H9 (cell line): ENCODE measurements at regions not wholly inside any gene's neighbourhood (a gene's known extent, or its start where the extent isn't known, plus 50 kb on each side); places are given as distances from the start of the nearest gene placed in this dataset.
"Not testable (repeated sequence)": the region's sequence is repeated elsewhere in the genome, so short reads cannot be mapped to it uniquely, and the experiment has no call there.

Source experiments
- DNase-seq: peaks from one replicate; pipeline ENCODE4 v3.0.0-alpha.2; 2017
- H2AFZ ChIP-seq: one replicate; pipeline ENCODE4 v1.6.1; 2013; ENCODE audit warnings: mild to moderate bottlenecking, low read length, control low read depth, moderate library complexity
- H2AK5ac ChIP-seq: 2 replicates; pipeline ENCODE4 v1.6.1; 2013; ENCODE audit warnings: low read length, control low read depth, mixed read lengths; ENCODE audit not compliant: insufficient read length
- H2BK120ac ChIP-seq: one replicate; pipeline ENCODE4 v1.6.1; 2013; ENCODE audit warnings: low read depth, mild to moderate bottlenecking, low read length, control low read depth, inconsistent platforms; ENCODE audit not compliant: poor library complexity, severe bottlenecking
- H2BK12ac ChIP-seq: 2 replicates; pipeline ENCODE4 v1.6.1; 2013; ENCODE audit warnings: low read length, control low read depth, mixed read lengths, low read depth; ENCODE audit not compliant: insufficient read length
- H2BK15ac ChIP-seq: 2 replicates; pipeline ENCODE4 v1.6.1; 2013; ENCODE audit warnings: low read depth, low read length, control low read depth
- H2BK20ac ChIP-seq: one replicate; pipeline ENCODE4 v1.6.1; 2013; ENCODE audit warnings: low read depth, mild to moderate bottlenecking, low read length, control low read depth, inconsistent platforms; ENCODE audit not compliant: poor library complexity, severe bottlenecking
- H2BK5ac ChIP-seq: 2 replicates; pipeline ENCODE4 v1.6.1; 2013; ENCODE audit warnings: low read length, control low read depth, mixed read lengths; ENCODE audit not compliant: insufficient read length
- H3K14ac ChIP-seq: 2 replicates; pipeline ENCODE4 v1.6.1; 2013; ENCODE audit warnings: low read length, control low read depth; ENCODE audit not compliant: insufficient read depth
- H3K18ac ChIP-seq: 2 replicates; pipeline ENCODE4 v1.6.1; 2013; ENCODE audit warnings: low read depth, mild to moderate bottlenecking, mixed read lengths, low read length, control low read depth; ENCODE audit not compliant: insufficient read length
- H3K23ac ChIP-seq: 2 replicates; pipeline ENCODE4 v1.6.1; 2013; ENCODE audit warnings: low read length, control low read depth, mixed read lengths, low read depth; ENCODE audit not compliant: insufficient read length
- H3K23me2 ChIP-seq: 2 replicates; pipeline ENCODE4 v1.6.1; 2013; ENCODE audit warnings: low read depth, mild to moderate bottlenecking, mixed read lengths, low read length, control low read depth; ENCODE audit not compliant: insufficient read length, poor library complexity, severe bottlenecking
- H3K27ac ChIP-seq: 2 replicates; pipeline ENCODE4 v1.5.1; 2013; ENCODE audit warnings: low read length, control low read depth, mixed read lengths, low read depth; ENCODE audit not compliant: insufficient read length
- H3K27me3 ChIP-seq: 2 replicates; pipeline ENCODE4 v1.6.1; 2013; ENCODE audit warnings: low read length, control low read depth, inconsistent platforms; ENCODE audit not compliant: insufficient read depth
- H3K4ac ChIP-seq: 2 replicates; pipeline ENCODE4 v1.6.1; 2013; ENCODE audit warnings: low read depth, mild to moderate bottlenecking, control low read depth, inconsistent platforms, low read length, moderate library complexity
- H3K4me1 ChIP-seq: 2 replicates; pipeline ENCODE4 v1.6.1; 2013; ENCODE audit warnings: low read length, control low read depth, inconsistent platforms; ENCODE audit not compliant: insufficient read depth
- H3K4me2 ChIP-seq: 2 replicates; pipeline ENCODE4 v1.6.1; 2013; ENCODE audit warnings: low read length, control low read depth, mixed read lengths; ENCODE audit not compliant: insufficient read length, insufficient read depth
- H3K56ac ChIP-seq: 2 replicates; pipeline ENCODE4 v1.6.1; 2013; ENCODE audit warnings: low read depth, mild to moderate bottlenecking, mixed read lengths, low read length, control low read depth; ENCODE audit not compliant: insufficient read length
- H3K79me1 ChIP-seq: 2 replicates; pipeline ENCODE4 v1.6.1; 2013; ENCODE audit warnings: low read depth, mild to moderate bottlenecking, moderate library complexity, low read length, control low read depth, inconsistent platforms; ENCODE audit not compliant: insufficient read depth, poor library complexity, severe bottlenecking
- H3K79me2 ChIP-seq: 2 replicates; pipeline ENCODE4 v1.6.1; 2013; ENCODE audit warnings: low read length, control low read depth, inconsistent platforms; ENCODE audit not compliant: insufficient read depth
- H3K9ac ChIP-seq: 2 replicates; pipeline ENCODE4 v1.6.1; 2013; ENCODE audit warnings: low read length, control low read depth, mixed read lengths; ENCODE audit not compliant: insufficient read length; ENCODE audit errors: extremely low read depth
- H3K9me3 ChIP-seq: one replicate; pipeline ENCODE4 v1.6.1; 2013; ENCODE audit warnings: low read depth, low read length, inconsistent platforms; ENCODE audit not compliant: control insufficient read depth
- H3T11ph ChIP-seq: one replicate; pipeline ENCODE4 v1.6.1; 2013; ENCODE audit warnings: mild to moderate bottlenecking, low read length, control low read depth, inconsistent platforms
- H4K20me1 ChIP-seq: one replicate; pipeline ENCODE4 v1.6.1; 2013; ENCODE audit not compliant: control insufficient read depth, insufficient read length, insufficient read depth
- H4K5ac ChIP-seq: 2 replicates; pipeline ENCODE4 v1.6.1; 2013; ENCODE audit warnings: low read depth, mild to moderate bottlenecking, mixed read lengths, low read length, control low read depth; ENCODE audit not compliant: insufficient read length
- H4K8ac ChIP-seq: replicated peaks from 2 replicates; pipeline ENCODE4 v1.6.1; 2013; ENCODE audit warnings: low read length, control low read depth, mixed read lengths, low read depth; ENCODE audit not compliant: insufficient read length
- H4K91ac ChIP-seq: 2 replicates; pipeline ENCODE4 v1.6.1; 2013; ENCODE audit warnings: low read depth, mild to moderate bottlenecking, moderate library complexity, mixed read lengths, low read length, control low read depth; ENCODE audit not compliant: insufficient read length
- H3K27ac Mint-ChIP-seq, 3 experiments: 2 replicates in 2 of 3; 3 replicates in 1 of 3; pipeline ENCODE4 v1.8.0; 2020 to 2021; ENCODE audit warnings: mixed read lengths in 3 of 3, mild to moderate bottlenecking in 1 of 3, moderate library complexity in 1 of 3
- H3K27me3 Mint-ChIP-seq: 2 replicates; pipeline ENCODE4 v1.8.0; 2021; ENCODE audit warnings: low read depth, mild to moderate bottlenecking, moderate library complexity, mixed read lengths
- H3K36me3 Mint-ChIP-seq, 3 experiments: 2 replicates in 2 of 3; 3 replicates in 1 of 3; pipeline ENCODE4 v1.8.0; 2020 to 2021; ENCODE audit warnings: low read depth in 3 of 3, mixed read lengths in 3 of 3; ENCODE audit not compliant: insufficient read depth in 1 of 3
- H3K4me1 Mint-ChIP-seq, 2 experiments: 2 replicates each; pipeline ENCODE4 v1.8.0; 2020; ENCODE audit warnings: mixed read lengths in 2 of 2
- H3K4me3 Mint-ChIP-seq, 2 experiments: 2 replicates in 1 of 2; 3 replicates in 1 of 2; pipeline ENCODE4 v1.8.0; 2020 to 2021; ENCODE audit warnings: mild to moderate bottlenecking in 2 of 2, mixed read lengths in 2 of 2, moderate library complexity in 1 of 2
- H3K9me3 Mint-ChIP-seq, 2 experiments: 2 replicates in 1 of 2; 3 replicates in 1 of 2; pipeline ENCODE4 v1.8.0; 2020; ENCODE audit warnings: mild to moderate bottlenecking in 2 of 2, mixed read lengths in 2 of 2, moderate library complexity in 1 of 2
- CTCF ChIP-seq: fragments of 200-600 bp; sonication (generic); conservative IDR thresholded peaks from 3 replicates; pipeline ENCODE4 v1.8.0; 2021; ENCODE audit warnings: antibody characterized with exemption, mild to moderate bottlenecking
- WGBS: extraction: QIAGEN DNeasy Blood & Tissue Kit; methylation state at CpG from one replicate; pipeline ENCODE4 v1.1.7; 2013; ENCODE audit warnings: missing lambda C conversion rate, low lambda C conversion rate, mixed read lengths; ENCODE audit not compliant: insufficient read length; ENCODE audit errors: extremely low coverage; 5-methylcytosine and 5-hydroxymethylcytosine counted together

DNA sequence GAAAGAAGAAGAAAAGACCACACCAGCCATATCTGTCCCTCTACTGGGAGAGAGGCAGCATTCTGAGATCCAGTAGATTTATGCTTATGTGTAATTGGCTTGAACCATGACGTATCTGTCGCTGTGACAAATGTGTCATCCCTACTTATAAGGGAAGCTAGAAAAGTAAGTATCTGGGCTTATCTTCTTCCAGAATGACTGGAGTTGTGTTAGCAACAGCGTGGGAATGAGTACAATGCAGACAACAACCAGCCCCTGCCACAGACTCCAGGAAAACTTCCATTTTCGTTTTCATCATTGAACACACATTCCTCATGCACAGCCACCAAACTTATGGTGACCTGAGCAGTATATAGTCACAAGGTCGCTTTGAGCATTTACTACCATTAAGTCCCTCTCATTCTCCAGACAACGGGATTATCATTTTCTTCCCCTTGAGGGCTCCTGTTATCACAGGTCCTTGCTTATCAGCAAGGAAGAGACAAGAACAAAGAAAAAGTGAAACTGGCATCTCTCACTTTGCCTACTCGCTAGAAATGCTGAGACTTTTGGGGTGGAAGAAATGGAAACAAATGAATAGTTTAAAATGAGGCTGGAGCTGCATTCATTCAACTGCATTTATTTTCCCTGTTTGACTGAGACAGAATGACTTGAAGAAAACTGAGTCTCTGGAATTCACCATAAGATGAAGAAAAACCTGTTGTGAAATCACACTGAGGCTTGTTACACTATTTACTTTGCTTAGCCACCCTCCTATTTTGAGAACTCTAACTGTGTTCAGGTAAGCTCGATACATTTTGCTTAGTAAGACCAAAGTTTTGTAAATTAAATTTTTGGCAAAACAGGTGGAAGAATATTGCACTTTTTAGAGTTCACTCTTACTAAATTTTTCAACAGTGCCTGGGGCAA is 149.3 kb upstream of the FOXQ1 start:
- Histone ChIP-seq H3K79me1 (no peaks in the 10 kb centered on the region), H3K9me3 (no peaks in the 10 kb centered on the region), H2AK5ac (no peak overlapping the region), H3K56ac (no peak overlapping the region), H3K27ac (no peak overlapping the region), H3K18ac (no peak overlapping the region), H3K4me1 (no peaks in the 10 kb centered on the region), H3K79me2 (no peaks in the 10 kb centered on the region), H4K8ac (no peak overlapping the region), H3K23ac (no peak overlapping the region), H4K5ac (no peak overlapping the region), H2BK12ac (no peak overlapping the region), H2BK20ac (no peak overlapping the region), H3K27me3 (no peaks in the 10 kb centered on the region), H2BK120ac (no peak overlapping the region), H4K91ac (no peak overlapping the region), H4K20me1 (no peaks in the 10 kb centered on the region), H2AFZ (no peak overlapping the region), H3K23me2 (no peaks in the 10 kb centered on the region), H3K4ac (no peak overlapping the region), H3K14ac (no peak overlapping the region), H2BK5ac (no peak overlapping the region), H2BK15ac (no peak overlapping the region), H3K4me2 (no peak overlapping the region), H3T11ph (no peak overlapping the region), H3K9ac (no peak overlapping the region)
- H3K4me1 Mint-ChIP-seq = no peaks in the 10 kb centered on the region
- TF ChIP-seq CTCF = no peak
- peaks cover 9 to 15% of the 10 kb centered on the region in 2 experiments; a peak in 4 of 5 replicates for H3K9me3 Mint-ChIP-seq
- H3K27me3 Mint-ChIP-seq = peaks cover 3% of the 10 kb centered on the region
- no CpG with 5 or more reads among the region's 8 CpGs for WGBS
- H3K27ac Mint-ChIP-seq = no peak overlapping the region
- H3K4me3 Mint-ChIP-seq = no peak overlapping the region
- no peak for DNase-seq
- peaks cover 0 to 11% (median 2%) of the 10 kb centered on the region in 3 experiments; a peak in 3 of 7 replicates for H3K36me3 Mint-ChIP-seq

- not testable (repeated sequence) for H3K4me1 ChIP-seq, H2AFZ ChIP-seq, H2BK15ac ChIP-seq, H3K14ac ChIP-seq, H3K4me2 ChIP-seq, H3K18ac ChIP-seq, H3K79me2 ChIP-seq, H3K9me3 ChIP-seq, H3K56ac ChIP-seq, H4K8ac ChIP-seq, H4K91ac ChIP-seq, H3K27me3 Mint-ChIP-seq, H3T11ph ChIP-seq, H3K4ac ChIP-seq, H3K79me1 ChIP-seq, DNase-seq, H4K5ac ChIP-seq, H2BK120ac ChIP-seq, H3K4me3 Mint-ChIP-seq, H3K23ac ChIP-seq, H3K27me3 ChIP-seq, H3K9ac ChIP-seq, H3K27ac ChIP-seq, H2AK5ac ChIP-seq, H3K4me1 Mint-ChIP-seq, H3K27ac Mint-ChIP-seq, H2BK5ac ChIP-seq, H2BK20ac ChIP-seq, H4K20me1 ChIP-seq, H2BK12ac ChIP-seq, H3K23me2 ChIP-seq
- no CpG with 5 or more reads among the region's 3 CpGs for WGBS
- H3K9me3 Mint-ChIP-seq = peaks cover 34 to 40% of the 10 kb centered on the region in 2 experiments
- peaks cover 4 to 25% (median 12%) of the 10 kb centered on the region in 3 experiments; a peak in 6 of 7 replicates for H3K36me3 Mint-ChIP-seq
Measured at GRCh38 chr6:1156411-1156810, 155.5 kb upstream of the FOXQ1 start.
